GM21360 (cell line): ENCODE measurements at regions not wholly inside any gene's neighbourhood (a gene's known extent, or its start where the extent isn't known, plus 50 kb on each side); places are given as distances from the start of the nearest gene placed in this dataset.
"Not testable (repeated sequence)": the region's sequence is repeated elsewhere in the genome, so short reads cannot be mapped to it uniquely, and the experiment has no call there.

Experiments used
- ATAC-seq: cut with Tn5 transposase; IDR thresholded peaks from one replicate; pipeline ENCODE4 v1.9.1; 2021; ENCODE audit warnings: mild to moderate bottlenecking, moderate library complexity; ENCODE audit not compliant: unreplicated experiment

GRCh38 chr9:19903076-19903475, 114.2 kb upstream of the SLC24A2 start:
- ATAC-seq = no peak

GRCh38 chr9:19901586-19901985, 112.7 kb upstream of the SLC24A2 start:
- ATAC-seq = no peak

- no peak for ATAC-seq
Measured at GRCh38 chr9:19896161-19896560, 107.3 kb upstream of the SLC24A2 start.

- ATAC-seq = not testable (repeated sequence)
Measured at GRCh38 chr9:19895578-19895977, 106.7 kb upstream of the SLC24A2 start.

GRCh38 chr9:19895006-19895405, 106.2 kb upstream of the SLC24A2 start:
- no peak for ATAC-seq

DNA sequence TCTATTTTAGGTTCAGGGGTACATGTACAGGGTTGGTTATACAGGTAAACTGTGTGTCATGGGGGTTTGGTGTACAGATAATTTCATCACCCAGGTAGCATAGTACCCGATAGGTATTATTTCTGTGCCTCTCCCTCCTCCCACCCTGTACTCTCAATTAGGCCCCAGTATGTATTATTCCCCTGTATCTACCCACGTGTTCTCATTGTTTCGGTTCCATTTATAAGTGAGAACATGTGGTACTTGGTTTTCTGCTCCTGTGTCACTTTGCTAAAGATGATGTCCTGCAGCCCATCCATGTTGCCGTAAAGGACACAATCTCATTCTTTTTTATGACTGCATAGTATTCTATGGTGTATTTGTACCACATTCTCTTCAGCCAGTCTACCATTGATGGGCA, 96.8 kb upstream of the SLC24A2 start:
- no peak for ATAC-seq

DNA sequence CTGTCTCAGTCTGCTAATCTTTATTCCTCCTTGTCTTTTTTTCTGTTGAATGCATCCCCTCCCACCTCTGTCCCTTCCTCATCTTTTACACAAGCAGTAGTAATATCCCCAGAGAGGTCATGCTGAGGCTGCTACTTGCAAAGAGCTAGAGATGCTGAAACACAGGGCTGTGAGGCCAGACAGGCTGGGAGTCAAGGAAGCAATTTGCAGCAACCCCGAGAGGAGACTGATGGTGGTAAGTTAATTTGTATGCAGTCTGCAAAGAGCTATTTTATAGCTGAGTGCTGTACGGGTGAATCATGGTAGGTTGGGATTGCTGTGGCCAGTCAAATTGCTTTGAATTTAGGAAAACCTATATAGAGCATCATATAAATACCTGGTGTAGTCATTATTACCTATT, 90.2 kb upstream of the SLC24A2 start:
- ATAC-seq = no peak

DNA sequence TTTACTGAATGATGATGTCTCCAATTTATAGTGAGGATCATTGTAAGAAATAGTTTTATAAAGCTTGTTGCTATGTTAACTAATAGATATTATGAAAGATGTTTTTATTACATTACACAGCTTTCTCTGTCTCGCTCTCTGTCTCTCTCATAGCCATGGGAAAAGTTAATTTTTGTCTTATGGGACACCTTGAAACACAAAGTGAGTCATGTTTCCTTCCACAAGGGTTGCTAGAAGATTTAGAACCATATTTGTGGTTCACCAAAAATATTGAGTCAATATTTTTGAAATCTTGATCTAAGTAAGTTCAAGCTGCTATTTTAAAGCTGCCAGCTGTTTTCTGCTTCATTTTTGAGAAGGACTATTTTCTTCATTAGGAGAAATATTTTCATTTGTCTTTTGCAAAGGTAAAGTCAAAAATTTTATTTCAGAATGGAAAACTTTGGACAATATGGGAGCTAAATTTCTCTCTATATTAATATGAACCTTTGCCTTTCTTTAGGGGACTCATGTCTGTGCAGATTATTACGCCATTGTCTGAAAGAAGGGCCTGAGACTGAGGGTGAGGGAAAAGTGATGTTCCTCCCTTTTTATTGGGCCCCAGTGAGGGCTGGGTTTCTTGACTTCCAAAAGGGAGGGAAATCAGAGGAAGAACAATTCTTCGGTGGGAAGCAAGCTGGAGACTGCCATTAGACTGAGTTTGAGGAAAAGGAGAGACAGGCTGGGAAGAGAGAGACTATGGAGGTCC, 87.9 kb upstream of the SLC24A2 start:
- ATAC-seq = no peak

GRCh38 chr9:19875291-19875920, 86.6 kb upstream of the SLC24A2 start:
- no peak for ATAC-seq

DNA sequence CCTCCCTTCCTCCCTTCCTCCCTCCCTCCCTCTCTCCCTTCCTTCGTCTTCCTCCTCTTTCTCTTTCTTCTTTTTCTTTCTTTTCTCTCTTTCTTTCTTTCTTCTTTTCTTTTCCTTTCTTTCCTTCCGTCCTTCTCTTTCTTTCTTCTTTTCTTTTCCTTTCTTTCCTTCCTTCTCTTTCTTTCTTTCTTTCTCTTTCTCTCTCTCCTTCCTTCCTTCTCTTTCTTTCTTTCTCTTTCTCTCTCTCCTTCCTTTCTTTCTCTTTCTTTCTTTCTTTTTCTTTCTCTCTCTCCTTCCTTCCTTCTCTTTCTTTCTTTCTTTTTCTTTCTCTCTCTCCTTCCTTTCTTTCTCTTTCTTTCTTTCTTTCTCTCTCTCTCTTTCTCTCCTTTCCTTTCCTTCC, 84.4 kb upstream of the SLC24A2 start:
- not testable (repeated sequence) for ATAC-seq

- no peak for ATAC-seq
Measured at GRCh38 chr9:19870988-19871387, 82.2 kb upstream of the SLC24A2 start.

DNA sequence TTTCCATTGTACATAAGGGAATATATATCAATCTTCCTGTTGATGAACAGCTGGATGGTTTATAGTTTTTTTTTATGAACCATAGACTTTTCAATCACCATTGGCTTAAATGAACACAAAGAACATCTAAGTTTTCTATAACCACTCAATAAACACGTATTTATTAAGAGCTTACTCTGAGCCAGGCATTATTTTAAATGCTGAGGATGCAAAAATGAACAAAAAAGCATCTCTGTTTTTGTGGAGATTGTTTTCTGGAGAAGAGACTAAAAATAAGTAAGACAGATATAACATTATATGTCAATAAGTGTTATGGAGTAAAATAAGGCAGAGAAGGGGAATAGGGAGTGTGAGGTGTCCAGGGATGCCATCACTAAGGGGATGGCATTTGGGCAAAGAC, 52.1 kb upstream of the SLC24A2 start:
- no peak for ATAC-seq
